AG04449 (cell line): ENCODE measurements at regions not wholly inside any gene's neighbourhood (a gene's known extent, or its start where the extent isn't known, plus 50 kb on each side); places are given as distances from the start of the nearest gene placed in this dataset.
"Not testable (repeated sequence)": the region's sequence is repeated elsewhere in the genome, so short reads cannot be mapped to it uniquely, and the experiment has no call there.

ENCODE experiments used
- CTCF ChIA-PET: fragments of 350-600 bp; formaldehyde crosslinking; extraction: SDS; loops from one replicate; lab custom pipeline; 2021; ENCODE audit warnings: antibody characterized with exemption; lab: Yijun Ruan, JAX
- POLR2A ChIA-PET: fragments of 400-600, 350-600 bp; formaldehyde crosslinking; extraction: SDS; loops from one replicate; lab custom pipeline; 2020; ENCODE audit warnings: antibody characterized with exemption, inconsistent platforms; lab: Yijun Ruan, JAX
- DNase-seq: peaks from one replicate; pipeline ENCODE4 v3.0.0-alpha.2; 2010; ENCODE audit warnings: low read depth, low spot score
- H3K4me3 ChIP-seq: 2 replicates; pipeline ENCODE4 v1.5.1; 2011; ENCODE audit warnings: low read depth, mild to moderate bottlenecking, control low read depth, low read length
- CTCF ChIP-seq: IDR thresholded peaks from one replicate; pipeline ENCODE4 v1.5.1; 2011; ENCODE audit warnings: mild to moderate bottlenecking, moderate library complexity, low read length, control low read depth, inconsistent platforms; ENCODE audit not compliant: insufficient read depth; ENCODE audit errors: missing control alignments

GRCh38 chr1:181239086-181239485, 150.6 kb downstream of the IER5 start:
- TF ChIP-seq CTCF, result no peak
- ChIA-PET CTCF (no interaction called here), POLR2A (no interaction called here)
- no peak overlapping the region for H3K4me3 ChIP-seq
- no peak for DNase-seq

- POLR2A ChIA-PET, DNase-seq, CTCF ChIA-PET, H3K4me3 ChIP-seq: not testable (repeated sequence)
Observed at GRCh38 chr1:181246320-181246719, 157.8 kb downstream of the IER5 start.

- POLR2A ChIA-PET, CTCF ChIA-PET, DNase-seq: not testable (repeated sequence)
Observed at GRCh38 chr1:181248361-181248760, 159.9 kb downstream of the IER5 start.

GRCh38 chr1:181249186-181249585, 160.7 kb downstream of the IER5 start:
- POLR2A ChIA-PET, result no interaction called here
- H3K4me3 ChIP-seq, result no peak overlapping the region
- TF ChIP-seq CTCF, result no peak
- CTCF ChIA-PET, result no interaction called here
- no peak for DNase-seq

More at GRCh38 chr1:181248361-181248760, 159.9 kb downstream of the IER5 start:
- not testable (repeated sequence) for H3K4me3 ChIP-seq

GRCh38 chr1:181250038-181250437, 161.5 kb downstream of the IER5 start:
- H3K4me3 ChIP-seq, result no peak overlapping the region
- no peak for TF ChIP-seq CTCF
- CTCF ChIA-PET, result no interaction called here
- POLR2A ChIA-PET, result no interaction called here
- DNase-seq, result no peak

- POLR2A ChIA-PET, result no interaction called here
- CTCF ChIA-PET, result interaction anchor here (1.0 kb wide), 1 partner anchor 61 kb away, joined by 3 read pairs; no protein-coding TSS in a partner anchor
- DNase-seq, result no peak
- no peak for TF ChIP-seq CTCF
- H3K4me3 ChIP-seq, result no peak overlapping the region
Observed at GRCh38 chr1:181251001-181251712, 162.7 kb downstream of the IER5 start.

- no peak for DNase-seq
- TF ChIP-seq CTCF, result no peak
- no peak overlapping the region for H3K4me3 ChIP-seq
- CTCF ChIA-PET, result no interaction called here
- POLR2A ChIA-PET, result no interaction called here
Observed at GRCh38 chr1:181251713-181252075, 163.2 kb downstream of the IER5 start.

- CTCF ChIA-PET, POLR2A ChIA-PET, DNase-seq, H3K4me3 ChIP-seq: not testable (repeated sequence)
Observed at GRCh38 chr1:181253601-181254000, 165.1 kb downstream of the IER5 start.
